ENCODE measurements at regions not wholly inside any gene's neighbourhood (a gene's known extent, or its start where the extent isn't known, plus 50 kb on each side); places are given as distances from the start of the nearest gene placed in this dataset.
"Not testable (repeated sequence)": the region's sequence is repeated elsewhere in the genome, so short reads cannot be mapped to it uniquely, and the experiment has no call there.

GRCh38 chr3:839981-840380 lies 252.8 kb upstream of the CNTN6 start:
- DNase-seq = no peak

GRCh38 chr3:851098-851790 lies 241.6 kb upstream of the CNTN6 start:
- no peak for DNase-seq

- DNase-seq = no peak
Measured at GRCh38 chr3:852033-852432, 240.8 kb upstream of the CNTN6 start.

- DNase-seq = no peak
Measured at GRCh38 chr3:853489-853888, 239.3 kb upstream of the CNTN6 start.

- no peak for DNase-seq
Measured at GRCh38 chr3:859135-859534, 233.7 kb upstream of the CNTN6 start.

- DNase-seq = no peak
Measured at GRCh38 chr3:861721-862120, 231.1 kb upstream of the CNTN6 start.

- DNase-seq = no peak
Measured at GRCh38 chr3:869269-869668, 223.6 kb upstream of the CNTN6 start.

- DNase-seq = no peak
Measured at GRCh38 chr3:869734-870133, 223.1 kb upstream of the CNTN6 start.

- DNase-seq = no peak
Measured at GRCh38 chr3:871651-872050, 221.2 kb upstream of the CNTN6 start.

- no peak for DNase-seq
Measured at GRCh38 chr3:877001-877400, 215.8 kb upstream of the CNTN6 start.

- no peak for DNase-seq
Measured at GRCh38 chr3:878746-879145, 214.1 kb upstream of the CNTN6 start.

- no peak for DNase-seq
Measured at GRCh38 chr3:880371-880770, 212.5 kb upstream of the CNTN6 start.

GRCh38 chr3:882533-882932 lies 210.3 kb upstream of the CNTN6 start:
- no peak for DNase-seq

- DNase-seq = peak; percentile 16
Measured at GRCh38 chr3:901953-902778, 190.7 kb upstream of the CNTN6 start.

GRCh38 chr3:905217-905616 lies 187.6 kb upstream of the CNTN6 start:
- no peak for DNase-seq

GRCh38 chr3:906739-907138 lies 186.1 kb upstream of the CNTN6 start:
- no peak for DNase-seq

- DNase-seq = no peak
Measured at GRCh38 chr3:908839-909238, 184.0 kb upstream of the CNTN6 start.

- not testable (repeated sequence) for DNase-seq
Measured at GRCh38 chr3:912717-913116, 180.1 kb upstream of the CNTN6 start.

GRCh38 chr3:923161-923910 lies 169.5 kb upstream of the CNTN6 start:
- no peak for DNase-seq

GRCh38 chr3:930866-931265 lies 162.0 kb upstream of the CNTN6 start:
- no peak for DNase-seq

GRCh38 chr3:933326-933725 lies 159.5 kb upstream of the CNTN6 start:
- no peak for DNase-seq

GRCh38 chr3:944786-945185 lies 148.0 kb upstream of the CNTN6 start:
- DNase-seq = no peak

GRCh38 chr3:945738-946137 lies 147.1 kb upstream of the CNTN6 start:
- DNase-seq = no peak

- no peak for DNase-seq
Measured at GRCh38 chr3:952906-953305, 139.9 kb upstream of the CNTN6 start.
